ENCODE measurements at regions not wholly inside any gene's neighbourhood (a gene's known extent, or its start where the extent isn't known, plus 50 kb on each side); places are given as distances from the start of the nearest gene placed in this dataset.

DNA sequence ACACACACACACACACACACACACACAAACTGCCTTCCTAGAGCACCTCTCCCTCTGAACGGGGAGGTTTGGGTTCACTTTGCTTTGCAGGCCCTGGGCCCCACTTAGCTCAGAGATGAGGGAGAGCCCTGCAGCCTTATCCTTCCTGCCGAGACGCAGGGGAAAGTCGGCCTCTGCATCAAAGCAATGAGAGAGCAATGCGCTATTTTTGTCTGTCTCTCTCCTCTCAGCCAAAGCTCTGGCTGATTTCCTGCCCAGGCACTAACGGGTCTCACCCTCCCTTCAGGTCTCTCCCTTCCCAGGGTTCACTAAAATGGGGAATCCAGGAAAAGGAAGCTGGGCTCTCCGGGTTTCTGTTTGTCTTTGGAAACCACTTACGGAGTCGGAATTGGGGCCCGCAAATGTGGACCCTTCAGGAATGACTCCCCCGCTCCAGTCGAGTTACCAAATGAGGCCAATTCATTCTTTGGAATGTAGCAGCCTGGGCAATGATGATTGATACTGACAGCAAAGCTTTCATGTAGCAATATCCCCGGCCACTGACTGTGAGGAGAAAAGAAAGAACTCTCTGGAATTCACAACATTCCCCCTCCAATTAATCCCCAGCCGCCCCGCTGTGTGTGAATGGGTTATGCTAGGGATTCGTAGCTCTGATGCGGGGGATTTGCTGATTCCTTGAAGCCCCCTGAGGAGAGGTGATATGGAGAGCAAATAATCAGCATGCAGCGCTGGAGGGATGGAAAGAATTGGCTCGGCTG, 61.5 kb upstream of the WLS start:
- DNase-seq (ENCODE audit: low read depth), result no peak

DNA sequence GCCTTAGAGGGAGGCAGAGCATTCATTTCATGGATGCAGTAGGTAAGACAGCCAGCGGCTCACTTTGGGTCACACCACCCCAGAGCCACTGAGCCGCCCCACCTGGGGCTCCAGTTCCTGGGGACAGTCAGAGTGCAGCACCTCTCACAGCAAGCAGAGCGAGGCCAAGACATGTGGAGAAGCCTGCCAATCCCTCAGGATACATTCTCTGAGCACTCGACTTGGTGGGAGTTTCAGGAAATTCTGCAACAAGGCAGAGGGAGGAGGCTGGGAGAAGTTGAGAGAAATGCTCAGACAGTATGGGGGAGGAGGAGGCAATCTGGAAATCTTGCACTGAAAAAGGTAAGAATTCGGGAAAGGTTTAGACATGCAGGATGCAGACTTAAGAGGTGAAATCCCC, 60.8 kb upstream of the WLS start:
- DNase-seq (ENCODE audit: low read depth), result no peak

DNA sequence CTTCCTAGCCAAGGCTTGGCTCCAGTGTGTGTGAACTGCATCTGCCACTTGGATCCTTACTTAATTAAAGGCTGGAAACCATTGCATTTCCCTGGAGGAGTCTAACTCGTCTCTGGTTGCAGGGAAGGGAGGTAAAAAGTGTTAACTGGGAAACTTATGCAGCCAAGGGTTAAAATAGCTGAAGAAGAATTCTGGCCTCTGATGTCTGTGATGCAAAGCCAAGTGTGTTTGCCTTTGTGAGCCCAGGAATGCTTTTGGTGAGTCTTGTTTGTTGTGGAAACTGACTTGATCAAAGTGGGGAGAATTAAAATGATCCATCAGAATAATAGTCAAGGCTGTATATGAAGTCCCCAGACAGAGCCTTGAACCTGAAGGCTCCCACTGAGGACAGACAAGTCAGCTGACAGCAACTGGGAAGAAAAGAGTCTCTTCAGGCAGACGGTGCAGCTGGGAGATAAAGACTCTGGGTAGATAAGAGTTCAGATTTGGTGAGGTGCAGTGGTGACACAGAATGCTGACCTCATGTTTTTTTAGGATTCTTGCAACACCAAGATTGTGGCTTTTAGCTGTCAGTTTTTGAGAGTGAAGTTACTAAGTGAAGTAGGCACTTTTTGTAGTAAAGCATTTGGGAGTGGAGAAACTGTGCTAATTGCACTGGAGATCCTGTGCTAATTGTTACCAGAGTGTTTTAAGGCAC, 59.5 kb upstream of the WLS start:
- peak; percentile 6 for DNase-seq (ENCODE audit: low read depth)

DNA sequence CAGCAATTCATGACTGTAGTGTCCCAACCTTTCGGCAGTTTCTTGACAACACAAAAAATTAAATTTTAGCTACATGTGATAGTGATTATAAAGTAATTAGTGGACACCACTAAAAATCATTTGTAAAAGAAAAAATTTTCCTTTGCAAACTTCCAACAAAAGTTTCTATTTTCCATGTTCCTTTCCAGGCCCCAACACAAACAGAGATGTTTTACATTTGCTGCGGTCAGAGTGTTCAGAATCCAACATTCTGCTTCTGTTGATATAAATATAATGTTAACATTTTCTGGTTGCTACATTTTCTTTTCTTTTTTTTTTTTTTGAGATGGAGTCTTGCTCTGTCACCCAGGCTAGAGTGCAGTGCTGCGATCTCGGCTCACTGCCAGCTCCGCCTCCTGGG, 54.9 kb upstream of the WLS start:
- no peak for DNase-seq (ENCODE audit: low read depth)

DNA sequence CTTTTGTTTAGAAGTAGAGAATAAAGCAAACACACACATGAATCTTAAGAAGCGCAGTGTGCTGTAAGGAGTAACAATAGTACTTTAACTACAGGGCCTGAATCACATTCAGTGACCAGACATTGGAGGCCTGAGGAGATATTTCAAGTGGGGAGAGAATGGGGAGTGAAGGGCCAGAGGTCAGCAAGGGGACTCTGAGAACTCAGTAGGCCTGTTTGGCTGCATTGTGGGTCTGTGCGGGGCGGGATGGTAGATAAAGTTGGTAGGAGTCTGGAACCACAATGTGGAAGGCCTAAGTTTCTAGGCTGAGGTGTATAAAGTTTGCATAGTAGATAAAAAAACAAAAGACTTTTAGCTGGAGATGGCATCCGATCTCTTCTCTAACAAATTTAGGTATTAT, 52.7 kb upstream of the WLS start:
- DNase-seq (ENCODE audit: low read depth), result no peak

DNA sequence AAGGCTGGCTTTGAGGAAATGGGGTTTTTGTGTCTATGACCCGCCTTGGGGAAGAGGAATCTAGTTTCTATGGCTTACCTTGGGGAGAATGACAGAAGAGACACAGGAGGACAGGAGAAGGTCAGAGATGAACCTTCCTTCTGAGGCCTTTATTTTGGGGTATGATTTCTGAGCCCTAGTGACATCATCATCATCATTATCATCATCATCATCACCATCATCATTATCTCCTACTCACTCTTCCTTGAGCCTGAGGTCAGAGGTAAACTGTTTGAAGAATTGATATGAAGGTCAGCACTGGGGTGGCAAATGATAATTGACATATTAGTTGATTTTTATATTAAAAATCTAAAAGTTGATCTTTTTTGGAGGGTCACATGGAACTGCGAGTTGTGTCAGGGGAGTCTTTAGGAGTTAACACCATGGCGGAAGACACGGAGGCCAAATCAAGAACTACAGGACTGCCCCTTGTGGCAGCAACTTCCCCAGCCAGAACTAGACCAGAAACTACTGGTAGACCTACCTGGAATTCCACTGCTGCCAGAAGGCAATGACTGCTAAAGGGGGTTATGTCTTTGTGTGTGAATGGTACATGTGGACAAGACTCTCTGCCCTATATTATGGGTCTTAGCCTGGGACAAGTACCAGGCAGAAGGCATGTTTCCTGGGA, 49.8 kb upstream of the WLS start:
- no peak for DNase-seq (ENCODE audit: low read depth)
